Fibroblast of the aortic adventitia (primary cell): ENCODE measurements at regions not wholly inside any gene's neighbourhood (a gene's known extent, or its start where the extent isn't known, plus 50 kb on each side); places are given as distances from the start of the nearest gene placed in this dataset.

ENCODE experiments used
- DNase-seq: peaks from one replicate; pipeline ENCODE4 v3.0.0-alpha.2; 2010; ENCODE audit warnings: low read depth
- H3K4me3 ChIP-seq: 2 replicates; pipeline ENCODE4 v1.5.1; 2011; ENCODE audit warnings: low read depth, mild to moderate bottlenecking, control low read depth, low read length, moderate library complexity
- TF ChIP-seq, protein P1 (sequence below): IDR thresholded peaks from 2 replicates; pipeline ENCODE4 v1.5.1; 2011; ENCODE audit warnings: mild to moderate bottlenecking, low read length, control low read depth, inconsistent platforms; ENCODE audit not compliant: insufficient read depth

- DNase-seq = no peak
- H3K4me3 ChIP-seq = no peak overlapping the region
- TF ChIP-seq, protein P1, sequence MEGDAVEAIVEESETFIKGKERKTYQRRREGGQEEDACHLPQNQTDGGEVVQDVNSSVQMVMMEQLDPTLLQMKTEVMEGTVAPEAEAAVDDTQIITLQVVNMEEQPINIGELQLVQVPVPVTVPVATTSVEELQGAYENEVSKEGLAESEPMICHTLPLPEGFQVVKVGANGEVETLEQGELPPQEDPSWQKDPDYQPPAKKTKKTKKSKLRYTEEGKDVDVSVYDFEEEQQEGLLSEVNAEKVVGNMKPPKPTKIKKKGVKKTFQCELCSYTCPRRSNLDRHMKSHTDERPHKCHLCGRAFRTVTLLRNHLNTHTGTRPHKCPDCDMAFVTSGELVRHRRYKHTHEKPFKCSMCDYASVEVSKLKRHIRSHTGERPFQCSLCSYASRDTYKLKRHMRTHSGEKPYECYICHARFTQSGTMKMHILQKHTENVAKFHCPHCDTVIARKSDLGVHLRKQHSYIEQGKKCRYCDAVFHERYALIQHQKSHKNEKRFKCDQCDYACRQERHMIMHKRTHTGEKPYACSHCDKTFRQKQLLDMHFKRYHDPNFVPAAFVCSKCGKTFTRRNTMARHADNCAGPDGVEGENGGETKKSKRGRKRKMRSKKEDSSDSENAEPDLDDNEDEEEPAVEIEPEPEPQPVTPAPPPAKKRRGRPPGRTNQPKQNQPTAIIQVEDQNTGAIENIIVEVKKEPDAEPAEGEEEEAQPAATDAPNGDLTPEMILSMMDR = no peak
These were observed 103.2 kb downstream of the BTBD3 start for GRCh38 chr20:12020846-12021245.

DNA sequence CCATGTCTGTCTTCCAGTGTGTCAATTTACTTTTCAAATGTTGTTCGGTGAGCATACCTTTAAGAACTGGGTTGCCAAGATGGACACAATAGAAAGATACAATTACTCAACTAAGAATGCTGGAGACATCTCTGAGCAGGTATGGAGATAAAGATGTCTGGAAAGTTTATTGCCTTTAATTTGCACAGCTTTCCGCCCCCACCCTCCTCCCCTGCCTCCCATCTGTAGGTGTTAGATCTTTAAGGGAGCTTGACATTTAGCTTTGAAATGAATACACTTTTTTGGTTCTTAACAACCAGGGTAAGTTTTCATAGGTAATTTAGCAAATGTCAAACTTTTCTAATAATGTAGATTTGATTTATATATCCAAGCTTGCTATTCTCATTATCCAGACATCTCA is 104.4 kb downstream of the BTBD3 start:
- TF ChIP-seq, protein P1 = no peak
- no peak overlapping the region for H3K4me3 ChIP-seq
- no peak for DNase-seq

- TF ChIP-seq, protein P1 = no peak
- H3K4me3 ChIP-seq = no peak overlapping the region
These were observed 105.6 kb downstream of the BTBD3 start for GRCh38 chr20:12023194-12023795.

GRCh38 chr20:12028771-12029170 is 111.1 kb downstream of the BTBD3 start:
- no peak for DNase-seq
- H3K4me3 ChIP-seq = no peak overlapping the region
- TF ChIP-seq, protein P1 = no peak

More at GRCh38 chr20:12023194-12023795, 105.6 kb downstream of the BTBD3 start:
- no peak for DNase-seq

- no peak overlapping the region for H3K4me3 ChIP-seq
- TF ChIP-seq, protein P1 = no peak
- no peak for DNase-seq
These were observed 112.8 kb downstream of the BTBD3 start for GRCh38 chr20:12030470-12030869.

GRCh38 chr20:12036142-12036541 is 118.4 kb downstream of the BTBD3 start:
- TF ChIP-seq, protein P1 = no peak
- no peak overlapping the region for H3K4me3 ChIP-seq
- DNase-seq = no peak

- no peak for DNase-seq
- H3K4me3 ChIP-seq = no peak overlapping the region
- TF ChIP-seq, protein P1 = no peak
These were observed 119.8 kb downstream of the BTBD3 start for GRCh38 chr20:12037521-12037920.
